Uterus (tissue), 3 donors: ENCODE measurements at regions not wholly inside any gene's neighbourhood (a gene's known extent, or its start where the extent isn't known, plus 50 kb on each side); places are given as distances from the start of the nearest gene placed in this dataset.

Source experiments
- DNase-seq, 2 donors: peaks; one replicate each; pipeline ENCODE4 v3.0.0-alpha.2; 2019 to 2020
- H3K27ac ChIP-seq, 2 donors: fragments of 200-600 bp; sonication (generic); 1 replicate in 1 of 2; 2 replicates in 1 of 2; pipeline ENCODE4 v1.5.1; 2016 to 2018
- H3K27me3 ChIP-seq, 2 donors: fragments of 200-600 bp; sonication (generic); one replicate each; pipeline ENCODE4 v1.5.1; 2018 to 2019; ENCODE audit warnings: control low read depth in 1 of 2
- H3K36me3 ChIP-seq, 2 donors: fragments of 200-600 bp; sonication (generic); one replicate each; pipeline ENCODE4 v1.5.1; 2019; ENCODE audit warnings: control low read depth in 1 of 2
- H3K4me1 ChIP-seq, 2 donors: fragments of 200-600 bp; sonication (generic); one replicate each; pipeline ENCODE4 v1.5.1; 2018 to 2019; ENCODE audit warnings: control low read depth in 1 of 2
- H3K4me3 ChIP-seq, 2 donors: fragments of 200-600 bp; sonication (generic); 1 replicate in 1 of 2; 2 replicates in 1 of 2; pipeline ENCODE4 v1.5.1; 2018 to 2019; ENCODE audit warnings: mild to moderate bottlenecking in 1 of 2
- H3K9me3 ChIP-seq, 2 donors: fragments of 200-600 bp; sonication (generic); one replicate each; pipeline ENCODE4 v1.5.1; 2019; ENCODE audit warnings: control low read depth in 1 of 2
- POLR2A ChIP-seq, 2 donors: fragments of 450-650 bp; IDR thresholded peaks; one replicate each; pipeline ENCODE4 v1.6.1; 2016; ENCODE audit warnings: antibody characterized with exemption in 2 of 2, mild to moderate bottlenecking in 1 of 2, moderate library complexity in 1 of 2
- intact Hi-C: fragments of 100-400 bp; cut with DNase I; formaldehyde crosslinking; loops from one replicate; pipeline ENCODE4 v1.15.1; 2023; ENCODE audit warnings: low total_unique reads
- TF ChIP-seq, protein P1 (sequence below), 4 experiments: fragments of 200-600 bp in 2 of 4; fragments of 450-650 bp in 2 of 4; sonication (generic) in 2 of 4; IDR thresholded peaks; one replicate each; pipeline ENCODE4 v1.5.1; 2016 to 2019; ENCODE audit warnings: antibody characterized with exemption in 4 of 4, mild to moderate bottlenecking in 2 of 4, moderate library complexity in 1 of 4
- donor health status: DM: yes; HTN: yes; CAD: no.

DNA sequence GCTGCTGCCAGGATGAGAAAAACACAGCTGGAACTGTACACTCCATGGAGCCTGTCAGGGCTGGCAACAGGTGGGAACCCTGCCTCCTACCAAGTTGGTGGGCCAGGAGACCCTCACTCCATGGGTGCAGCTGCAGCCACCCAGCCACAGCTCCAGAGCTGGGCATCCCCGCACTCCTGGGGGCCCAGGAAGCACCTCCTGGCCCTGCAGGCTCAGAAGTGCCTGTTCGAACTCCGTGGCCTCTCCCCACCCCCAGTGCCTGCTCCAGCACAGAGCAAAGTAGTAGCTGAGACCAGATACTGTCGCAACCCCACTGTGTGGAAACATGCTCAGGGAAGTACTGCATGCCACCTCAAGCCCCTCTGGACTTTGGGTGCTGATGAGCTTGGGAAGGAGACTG lies 564.0 kb upstream of the ACO1 start:
- no peak overlapping the region for H3K4me3 ChIP-seq
- no peaks in the 10 kb centered on the region for H3K27me3 ChIP-seq
- DNase-seq, result no peak
- H3K36me3 ChIP-seq, result no peaks in the 10 kb centered on the region
- H3K4me1 ChIP-seq, result no peaks in the 10 kb centered on the region
- intact Hi-C loops, result no loop called here
- H3K9me3 ChIP-seq, result no peaks in the 10 kb centered on the region
- no peak overlapping the region for H3K27ac ChIP-seq
- TF ChIP-seq, protein P1, sequence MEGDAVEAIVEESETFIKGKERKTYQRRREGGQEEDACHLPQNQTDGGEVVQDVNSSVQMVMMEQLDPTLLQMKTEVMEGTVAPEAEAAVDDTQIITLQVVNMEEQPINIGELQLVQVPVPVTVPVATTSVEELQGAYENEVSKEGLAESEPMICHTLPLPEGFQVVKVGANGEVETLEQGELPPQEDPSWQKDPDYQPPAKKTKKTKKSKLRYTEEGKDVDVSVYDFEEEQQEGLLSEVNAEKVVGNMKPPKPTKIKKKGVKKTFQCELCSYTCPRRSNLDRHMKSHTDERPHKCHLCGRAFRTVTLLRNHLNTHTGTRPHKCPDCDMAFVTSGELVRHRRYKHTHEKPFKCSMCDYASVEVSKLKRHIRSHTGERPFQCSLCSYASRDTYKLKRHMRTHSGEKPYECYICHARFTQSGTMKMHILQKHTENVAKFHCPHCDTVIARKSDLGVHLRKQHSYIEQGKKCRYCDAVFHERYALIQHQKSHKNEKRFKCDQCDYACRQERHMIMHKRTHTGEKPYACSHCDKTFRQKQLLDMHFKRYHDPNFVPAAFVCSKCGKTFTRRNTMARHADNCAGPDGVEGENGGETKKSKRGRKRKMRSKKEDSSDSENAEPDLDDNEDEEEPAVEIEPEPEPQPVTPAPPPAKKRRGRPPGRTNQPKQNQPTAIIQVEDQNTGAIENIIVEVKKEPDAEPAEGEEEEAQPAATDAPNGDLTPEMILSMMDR (IDR thresholded peaks at IDR 0.05), result no peak
- no peak for TF ChIP-seq POLR2A (IDR thresholded peaks at IDR 0.05)

GRCh38 chr9:31821583-31821982 lies 562.9 kb upstream of the ACO1 start:
- intact Hi-C loops, result no loop called here
- DNase-seq, result no peak
- Histone ChIP-seq H3K4me3 (no peak overlapping the region), H3K9me3 (no peaks in the 10 kb centered on the region), H3K27me3 (no peaks in the 10 kb centered on the region), H3K36me3 (no peaks in the 10 kb centered on the region), H3K27ac (no peak overlapping the region), H3K4me1 (no peaks in the 10 kb centered on the region)
- TF ChIP-seq, protein P1 (IDR thresholded peaks at IDR 0.05), result no peak
- TF ChIP-seq POLR2A (IDR thresholded peaks at IDR 0.05), result no peak

- H3K27me3 ChIP-seq, result no peaks in the 10 kb centered on the region
- H3K4me1 ChIP-seq, result no peaks in the 10 kb centered on the region
- no peak overlapping the region for H3K27ac ChIP-seq
- intact Hi-C loops, result no loop called here
- no peaks in the 10 kb centered on the region for H3K9me3 ChIP-seq
- no peaks in the 10 kb centered on the region for H3K36me3 ChIP-seq
- H3K4me3 ChIP-seq, result no peak overlapping the region
- TF ChIP-seq POLR2A (IDR thresholded peaks at IDR 0.05), result no peak
- TF ChIP-seq, protein P1 (IDR thresholded peaks at IDR 0.05), result no peak
- no peak for DNase-seq
Measured at GRCh38 chr9:31823365-31823764, 561.1 kb upstream of the ACO1 start.

DNA sequence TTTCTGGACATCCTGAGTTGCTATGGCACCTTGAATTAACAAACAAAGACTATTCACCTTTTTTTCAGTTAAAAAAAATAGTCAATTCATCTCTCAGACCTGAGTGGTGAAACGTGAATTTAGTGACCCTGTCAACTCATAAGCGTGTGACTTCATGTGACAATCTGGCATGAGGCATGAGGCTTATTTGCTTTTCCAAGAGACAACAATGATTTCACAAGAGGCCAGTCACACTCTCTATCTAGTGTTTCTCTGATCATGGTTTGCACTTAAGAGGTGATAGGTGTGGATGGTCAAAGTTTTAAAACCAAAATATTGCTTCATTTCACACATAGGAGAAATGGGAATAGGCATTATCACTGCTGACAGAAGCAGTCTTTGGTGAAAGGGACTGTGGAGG lies 559.6 kb upstream of the ACO1 start:
- Histone ChIP-seq H3K36me3 (no peaks in the 10 kb centered on the region), H3K27ac (no peak overlapping the region), H3K4me3 (no peak overlapping the region), H3K4me1 (no peaks in the 10 kb centered on the region), H3K9me3 (no peaks in the 10 kb centered on the region), H3K27me3 (no peaks in the 10 kb centered on the region)
- intact Hi-C loops, result no loop called here
- TF ChIP-seq, protein P1 (IDR thresholded peaks at IDR 0.05), result no peak
- no peak for TF ChIP-seq POLR2A (IDR thresholded peaks at IDR 0.05)
- DNase-seq, result no peak

DNA sequence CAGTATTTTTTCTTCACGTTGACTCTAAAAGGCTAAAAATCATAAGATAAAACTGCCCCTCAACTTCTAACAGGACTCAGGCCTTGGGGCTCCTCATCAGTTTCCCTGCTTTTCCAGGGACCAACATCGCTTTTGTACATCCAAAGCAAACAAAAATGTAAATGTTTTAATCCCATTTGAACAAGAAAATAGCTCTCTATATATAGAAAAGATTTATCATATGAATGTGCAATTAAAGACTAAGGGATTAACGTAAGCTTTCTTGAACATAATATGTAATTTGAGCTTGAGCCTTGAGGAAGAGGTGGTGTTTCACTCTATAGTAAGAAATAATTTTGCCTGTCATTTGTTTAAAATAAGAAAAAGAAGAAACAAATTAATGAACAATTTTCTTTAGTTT lies 547.2 kb upstream of the ACO1 start:
- H3K27ac ChIP-seq, result no peak overlapping the region
- no peaks in the 10 kb centered on the region for H3K36me3 ChIP-seq
- H3K9me3 ChIP-seq, result no peaks in the 10 kb centered on the region
- intact Hi-C loops, result no loop called here
- no peaks in the 10 kb centered on the region for H3K27me3 ChIP-seq
- H3K4me1 ChIP-seq, result no peaks in the 10 kb centered on the region
- DNase-seq, result no peak
- TF ChIP-seq POLR2A (IDR thresholded peaks at IDR 0.05), result no peak
- TF ChIP-seq, protein P1 (IDR thresholded peaks at IDR 0.05), result no peak
- H3K4me3 ChIP-seq, result no peak overlapping the region
